GM12872 (cell line): ENCODE measurements at regions not wholly inside any gene's neighbourhood (a gene's known extent, or its start where the extent isn't known, plus 50 kb on each side); places are given as distances from the start of the nearest gene placed in this dataset.

Experiments
- TF ChIP-seq, protein P1 (sequence below): IDR thresholded peaks from 3 replicates; pipeline ENCODE4 v1.5.1; 2011; ENCODE audit warnings: low read depth, mild to moderate bottlenecking, low read length, moderate library complexity; ENCODE audit not compliant: insufficient read depth

DNA sequence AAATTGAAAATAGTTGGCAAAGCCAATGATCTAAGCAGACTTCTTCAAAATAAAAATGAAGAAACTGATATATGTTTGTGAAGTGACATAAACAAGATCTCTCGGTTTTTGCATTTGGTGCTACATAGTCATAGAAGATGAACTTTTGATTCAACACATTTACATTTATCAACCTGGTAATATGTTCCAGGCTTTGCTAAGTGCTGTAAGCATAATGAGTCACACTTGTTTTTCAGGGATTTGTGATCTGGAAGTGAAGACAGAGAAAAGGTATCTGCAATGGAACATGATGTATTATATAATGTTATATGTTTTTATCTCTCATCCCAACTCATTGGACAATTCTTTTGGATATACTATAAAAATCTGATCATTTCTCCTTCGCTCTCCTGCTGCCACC is 801.4 kb downstream of the BRINP1 start:
- TF ChIP-seq, protein P1, sequence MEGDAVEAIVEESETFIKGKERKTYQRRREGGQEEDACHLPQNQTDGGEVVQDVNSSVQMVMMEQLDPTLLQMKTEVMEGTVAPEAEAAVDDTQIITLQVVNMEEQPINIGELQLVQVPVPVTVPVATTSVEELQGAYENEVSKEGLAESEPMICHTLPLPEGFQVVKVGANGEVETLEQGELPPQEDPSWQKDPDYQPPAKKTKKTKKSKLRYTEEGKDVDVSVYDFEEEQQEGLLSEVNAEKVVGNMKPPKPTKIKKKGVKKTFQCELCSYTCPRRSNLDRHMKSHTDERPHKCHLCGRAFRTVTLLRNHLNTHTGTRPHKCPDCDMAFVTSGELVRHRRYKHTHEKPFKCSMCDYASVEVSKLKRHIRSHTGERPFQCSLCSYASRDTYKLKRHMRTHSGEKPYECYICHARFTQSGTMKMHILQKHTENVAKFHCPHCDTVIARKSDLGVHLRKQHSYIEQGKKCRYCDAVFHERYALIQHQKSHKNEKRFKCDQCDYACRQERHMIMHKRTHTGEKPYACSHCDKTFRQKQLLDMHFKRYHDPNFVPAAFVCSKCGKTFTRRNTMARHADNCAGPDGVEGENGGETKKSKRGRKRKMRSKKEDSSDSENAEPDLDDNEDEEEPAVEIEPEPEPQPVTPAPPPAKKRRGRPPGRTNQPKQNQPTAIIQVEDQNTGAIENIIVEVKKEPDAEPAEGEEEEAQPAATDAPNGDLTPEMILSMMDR, result no peak

DNA sequence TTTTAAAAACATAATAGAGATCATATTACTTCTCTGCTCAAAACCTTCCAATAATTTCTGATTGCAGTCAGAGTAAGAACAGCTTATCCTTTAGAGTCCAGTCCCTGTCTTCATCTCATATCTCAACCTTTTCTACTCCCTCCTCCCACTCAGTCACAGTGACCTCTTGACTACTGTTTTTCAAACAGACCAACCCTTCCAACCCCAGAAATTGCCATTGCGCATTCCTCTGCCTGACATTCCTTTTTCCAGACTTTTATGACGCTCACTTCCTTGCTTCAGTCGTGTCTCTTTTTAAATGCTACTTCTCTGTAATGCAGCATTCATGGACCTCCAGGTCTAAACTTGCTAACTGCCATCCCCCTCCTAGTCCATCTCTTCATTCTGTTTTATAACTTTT is 800.5 kb downstream of the BRINP1 start:
- TF ChIP-seq, protein P1, result no peak

GRCh38 chr9:118569148-118569547 is 800.1 kb downstream of the BRINP1 start:
- TF ChIP-seq, protein P1, result no peak

DNA sequence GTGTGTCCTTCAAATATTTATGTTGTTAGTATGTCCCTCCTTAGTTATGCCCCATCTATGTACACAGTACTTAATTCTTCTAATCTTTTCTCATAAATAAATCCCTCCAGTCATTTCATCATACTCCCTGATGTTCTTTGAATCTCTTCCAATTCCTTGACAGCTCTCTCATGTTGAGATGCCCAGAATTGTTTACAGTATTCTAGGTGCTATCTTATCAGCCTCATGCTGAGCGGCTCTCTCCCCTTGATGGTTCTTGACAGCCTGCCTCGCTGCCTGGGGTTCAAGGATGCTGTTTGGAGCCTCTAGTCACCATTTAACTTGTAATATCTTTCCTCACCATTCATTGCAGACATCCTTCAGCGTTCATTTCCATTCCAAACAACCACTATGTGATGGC is 799.2 kb downstream of the BRINP1 start:
- TF ChIP-seq, protein P1, result no peak

DNA sequence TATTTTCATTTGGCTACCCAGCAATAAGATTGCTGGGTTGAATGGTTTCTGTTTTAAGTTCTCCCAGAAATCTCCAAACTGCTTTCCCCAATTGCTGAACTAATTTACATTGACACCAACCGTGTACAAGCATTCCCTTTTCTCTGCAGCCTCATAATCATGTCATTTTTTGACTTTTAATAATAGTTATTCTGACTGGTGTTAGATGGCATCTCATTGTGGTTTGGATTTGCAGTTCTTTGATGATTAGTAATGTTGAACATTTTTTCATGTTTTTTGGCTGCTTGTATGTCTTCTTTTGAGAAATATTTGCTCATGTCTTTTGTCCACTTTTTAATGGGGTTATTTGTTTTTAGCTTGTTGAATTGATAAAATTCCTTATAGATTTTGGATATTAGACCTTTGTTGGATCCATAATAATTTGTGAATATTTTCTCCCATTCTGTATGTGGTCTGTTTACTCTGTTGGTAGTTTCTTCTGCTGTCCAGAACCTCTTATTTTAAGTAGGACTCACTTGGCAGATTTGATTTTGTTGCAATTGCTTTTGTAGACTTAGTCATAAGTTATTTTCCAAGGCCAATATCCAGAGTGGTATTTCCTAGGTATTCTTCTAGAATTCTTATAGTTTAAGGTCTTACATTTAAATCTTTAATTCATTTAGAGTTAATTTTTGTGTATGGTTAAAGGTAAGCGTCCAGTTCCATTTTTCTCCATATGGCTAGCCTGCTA is 793.7 kb downstream of the BRINP1 start:
- TF ChIP-seq, protein P1, result no peak

- TF ChIP-seq, protein P1, result no peak
These were observed 792.1 kb downstream of the BRINP1 start for GRCh38 chr9:118577121-118577520.

- TF ChIP-seq, protein P1, result no peak
These were observed 790.8 kb downstream of the BRINP1 start for GRCh38 chr9:118578467-118578866.
